HG03196 (cell line): ENCODE measurements at regions not wholly inside any gene's neighbourhood (a gene's known extent, or its start where the extent isn't known, plus 50 kb on each side); places are given as distances from the start of the nearest gene placed in this dataset.

Experiments
- ATAC-seq: cut with Tn5 transposase; IDR thresholded peaks from one replicate; pipeline ENCODE4 v1.9.1; 2021; ENCODE audit not compliant: unreplicated experiment

GRCh38 chr21:41671859-41672542, 94.9 kb downstream of the RIPK4 start:
- ATAC-seq = no peak

GRCh38 chr21:41671212-41671762, 95.6 kb downstream of the RIPK4 start:
- ATAC-seq = no peak

- ATAC-seq = no peak
These were observed 96.6 kb downstream of the RIPK4 start for GRCh38 chr21:41670056-41670805.

DNA sequence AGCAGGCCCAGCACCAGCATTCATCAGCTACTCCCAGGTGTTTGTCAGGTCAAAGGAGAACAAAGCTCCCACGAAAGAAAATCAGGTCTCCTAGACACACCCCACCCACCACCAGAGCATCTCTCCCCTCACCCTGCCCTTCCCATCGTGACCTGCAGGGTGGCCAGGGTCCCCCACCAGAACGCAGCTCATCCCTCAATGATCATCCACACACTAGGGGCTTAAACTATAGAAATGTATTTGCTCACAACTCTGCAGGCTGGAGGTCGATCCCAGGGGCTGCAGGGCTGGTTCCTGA, 97.4 kb downstream of the RIPK4 start:
- ATAC-seq = no peak

GRCh38 chr21:41668686-41669532, 97.9 kb downstream of the RIPK4 start:
- ATAC-seq = no peak

GRCh38 chr21:41668051-41668541, 98.8 kb downstream of the RIPK4 start:
- no peak for ATAC-seq

GRCh38 chr21:41667136-41667535, 99.7 kb downstream of the RIPK4 start:
- no peak for ATAC-seq

- ATAC-seq = no peak
These were observed 100.2 kb downstream of the RIPK4 start for GRCh38 chr21:41666641-41667081.

GRCh38 chr21:41665766-41666595, 100.9 kb downstream of the RIPK4 start:
- no peak for ATAC-seq

GRCh38 chr21:41664881-41665765, 101.7 kb downstream of the RIPK4 start:
- ATAC-seq = no peak

DNA sequence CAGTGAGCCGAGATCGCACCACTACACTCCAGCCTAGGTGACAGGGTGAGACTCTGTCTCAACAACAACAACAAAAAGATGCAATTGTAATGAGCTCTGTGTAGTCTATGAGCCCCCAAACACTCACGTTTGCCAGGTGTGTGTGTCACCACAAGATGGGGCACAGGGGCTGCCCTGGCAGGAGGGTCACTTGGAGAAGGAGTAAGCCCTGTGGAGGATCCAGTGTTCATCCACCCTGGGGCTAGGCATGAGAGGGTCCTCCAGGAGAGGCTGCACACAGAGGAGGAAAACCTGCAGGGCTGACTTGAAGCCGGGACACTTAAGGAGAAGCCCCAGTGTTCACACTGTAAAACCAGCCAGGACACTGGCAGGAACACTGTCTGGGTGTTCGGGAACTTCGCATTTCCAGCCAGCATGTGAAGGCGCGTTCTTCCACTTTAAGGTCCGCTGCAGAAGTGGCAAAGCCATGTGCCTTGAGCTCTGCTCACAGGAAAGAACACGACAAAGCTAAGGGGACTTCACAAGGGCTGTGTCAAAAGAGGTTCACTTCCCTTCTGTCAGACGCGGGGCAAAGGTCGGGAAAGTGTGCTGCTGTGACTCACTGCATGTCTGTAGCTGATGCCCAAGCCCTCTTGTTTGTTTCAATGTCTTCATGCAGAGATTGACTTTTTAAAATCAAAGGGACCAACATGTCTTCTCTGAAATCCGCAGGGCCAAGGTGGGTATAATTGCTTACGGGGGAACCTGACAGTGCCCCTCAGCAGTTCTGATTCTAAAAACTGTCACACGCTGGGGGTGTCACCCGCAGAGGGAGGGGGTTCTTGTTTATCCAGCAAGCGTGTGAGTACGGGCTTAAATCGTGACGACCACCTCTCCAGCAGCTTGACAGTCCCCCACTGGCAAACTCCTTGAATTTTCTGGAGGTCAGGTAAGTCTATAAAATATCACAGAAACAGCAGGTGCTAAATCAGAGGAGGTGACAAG, 102.8 kb downstream of the RIPK4 start:
- no peak for ATAC-seq

- ATAC-seq = no peak
These were observed 104.1 kb downstream of the RIPK4 start for GRCh38 chr21:41662761-41663160.

GRCh38 chr21:41662161-41662560, 104.7 kb downstream of the RIPK4 start:
- no peak for ATAC-seq

- ATAC-seq = no peak
These were observed 106.1 kb downstream of the RIPK4 start for GRCh38 chr21:41660748-41661147.

- no peak for ATAC-seq
These were observed 106.9 kb downstream of the RIPK4 start for GRCh38 chr21:41659791-41660560.

GRCh38 chr21:41656946-41657525, 109.8 kb downstream of the RIPK4 start:
- ATAC-seq = no peak

- ATAC-seq = no peak
These were observed 111.6 kb downstream of the RIPK4 start for GRCh38 chr21:41655259-41655658.
